Erythroblast (primary cell): ENCODE measurements at regions not wholly inside any gene's neighbourhood (a gene's known extent, or its start where the extent isn't known, plus 50 kb on each side); places are given as distances from the start of the nearest gene placed in this dataset.

ENCODE experiments used
- DNase-seq, 2 experiments: peaks; one replicate each; lab custom pipeline; 2025; lab: John Stamatoyannopoulos, UW
- GATA1 ChIP-seq: IDR thresholded peaks from 2 replicates; pipeline ENCODE4 v1.6.1; 2011; ENCODE audit warnings: low read depth, mild to moderate bottlenecking, control low read depth, low read length, moderate library complexity
- POLR2A ChIP-seq: IDR thresholded peaks from 2 replicates; pipeline ENCODE4 v1.6.1; 2011; ENCODE audit warnings: mild to moderate bottlenecking, low read length

- no peak for DNase-seq
- TF ChIP-seq POLR2A (no peak), GATA1 (no peak)
Observed at GRCh38 chr1:199163267-199163666, 524.4 kb downstream of the PTPRC start.

DNA sequence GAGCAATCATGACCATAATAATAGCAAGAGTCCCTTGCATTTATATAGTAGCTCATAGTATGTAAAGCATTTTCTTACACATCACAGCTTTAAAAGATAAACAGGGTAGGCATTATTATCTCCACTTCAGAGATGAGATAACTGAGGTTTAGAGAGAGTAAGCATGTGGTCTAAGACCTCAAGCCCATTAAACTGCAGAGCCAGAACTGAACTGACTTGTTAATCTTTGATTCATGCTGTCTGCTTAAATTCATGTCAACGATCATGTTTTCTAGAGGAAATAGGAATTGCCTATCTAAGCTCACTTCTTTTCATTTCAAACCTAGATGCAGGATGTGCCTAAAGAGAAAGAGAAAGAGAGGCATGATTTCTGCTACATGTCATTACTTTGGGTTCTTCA, 524.8 kb downstream of the PTPRC start:
- no peak for DNase-seq
- TF ChIP-seq POLR2A, result no peak
- no peak for TF ChIP-seq GATA1

DNA sequence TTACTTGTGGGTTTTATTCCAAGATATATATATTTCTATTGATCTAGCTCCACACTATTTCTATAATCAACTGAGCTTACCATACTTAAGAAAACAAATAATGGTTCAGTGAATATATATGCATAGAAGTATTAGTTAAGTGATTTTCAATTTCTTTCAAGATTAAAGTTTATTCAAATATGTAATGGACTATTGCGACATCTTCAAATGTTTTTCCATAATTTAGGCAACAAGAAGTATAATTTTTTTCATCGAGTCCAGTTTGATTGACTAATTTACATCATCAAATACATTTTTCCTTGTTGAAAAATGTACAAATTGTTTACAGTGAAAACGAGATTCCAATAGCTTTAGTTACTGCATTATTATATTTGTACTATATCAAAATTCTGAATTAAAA, 528.6 kb downstream of the PTPRC start:
- no peak for DNase-seq
- TF ChIP-seq POLR2A, result no peak
- TF ChIP-seq GATA1, result no peak

DNA sequence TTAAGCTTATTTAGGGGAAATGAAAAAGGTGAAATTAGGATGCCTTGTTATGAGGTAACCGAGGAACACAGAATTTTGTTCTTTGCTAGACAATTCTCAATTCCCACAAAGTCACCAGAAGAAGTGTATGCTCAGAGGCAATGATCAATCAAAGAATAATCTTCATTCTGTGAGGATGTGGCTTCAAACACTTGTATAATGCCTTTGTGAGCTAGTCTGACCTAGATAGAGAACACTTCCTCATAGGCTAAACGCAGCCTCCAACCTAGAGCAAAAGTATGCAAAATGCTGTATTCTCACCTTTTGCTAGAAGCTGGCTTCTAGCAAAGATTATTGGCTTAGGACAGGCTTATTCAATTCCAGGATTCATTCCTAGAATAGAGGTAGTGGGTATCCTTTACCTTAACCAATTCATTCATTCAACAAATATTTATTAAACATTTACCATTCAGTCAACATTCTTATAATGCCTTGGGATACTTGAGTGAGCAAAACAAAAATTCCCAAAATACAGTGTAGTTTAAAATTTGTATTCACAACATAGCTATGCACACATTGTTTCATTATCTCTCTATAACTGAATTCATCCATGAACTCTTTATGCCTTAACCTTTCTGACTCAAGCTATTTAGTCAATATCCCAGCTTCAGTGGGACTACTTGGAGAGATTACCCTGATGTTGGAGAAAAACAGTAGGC, 530.2 kb downstream of the PTPRC start:
- no peak for DNase-seq
- TF ChIP-seq POLR2A (no peak), GATA1 (no peak)

DNA sequence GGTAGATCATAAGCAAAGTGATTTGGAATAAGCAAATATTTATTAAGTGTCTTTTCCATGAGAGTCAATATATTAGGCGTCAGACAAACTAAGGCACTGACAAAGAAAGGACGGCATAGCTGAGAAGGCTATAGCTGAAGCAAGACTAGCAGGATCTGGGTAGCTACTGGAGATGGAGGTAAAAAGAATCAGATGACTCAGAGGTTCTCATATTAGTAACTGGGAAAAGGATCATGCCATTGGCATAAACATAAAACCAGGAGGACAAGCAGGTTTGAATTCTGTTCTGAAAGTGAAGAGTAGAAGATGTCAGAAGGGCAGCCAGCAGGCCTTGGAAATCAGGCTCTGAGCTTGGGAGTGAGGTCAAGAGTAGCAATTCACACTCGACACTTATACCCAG, 531.9 kb downstream of the PTPRC start:
- DNase-seq, result no peak
- TF ChIP-seq GATA1 (no peak), POLR2A (no peak)

GRCh38 chr1:199172171-199173124, 533.6 kb downstream of the PTPRC start:
- TF ChIP-seq GATA1, result no peak
- TF ChIP-seq POLR2A, result no peak
- no peak for DNase-seq

DNA sequence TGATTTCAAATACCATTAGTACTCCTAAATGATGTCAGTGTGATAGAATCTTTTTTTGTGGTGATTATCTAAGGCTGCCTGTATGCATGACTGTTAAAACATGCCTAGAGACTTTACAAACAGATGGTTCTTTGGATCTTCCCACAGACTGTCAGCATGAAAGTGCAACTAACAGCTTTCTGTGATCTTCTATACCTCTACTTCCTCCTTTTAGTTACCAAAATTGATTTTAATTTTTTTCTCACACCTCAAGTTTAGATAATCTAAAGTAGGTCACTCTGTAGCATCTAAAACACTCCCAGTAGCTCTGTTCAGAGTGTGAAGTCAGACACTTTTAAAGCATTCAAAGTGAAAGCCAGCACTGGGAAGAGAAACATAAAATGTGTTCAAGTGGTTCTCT, 534.5 kb downstream of the PTPRC start:
- TF ChIP-seq POLR2A (no peak), GATA1 (no peak)
- no peak for DNase-seq

GRCh38 chr1:199174336-199174735, 535.5 kb downstream of the PTPRC start:
- TF ChIP-seq POLR2A, result no peak
- no peak for TF ChIP-seq GATA1
- no peak for DNase-seq

DNA sequence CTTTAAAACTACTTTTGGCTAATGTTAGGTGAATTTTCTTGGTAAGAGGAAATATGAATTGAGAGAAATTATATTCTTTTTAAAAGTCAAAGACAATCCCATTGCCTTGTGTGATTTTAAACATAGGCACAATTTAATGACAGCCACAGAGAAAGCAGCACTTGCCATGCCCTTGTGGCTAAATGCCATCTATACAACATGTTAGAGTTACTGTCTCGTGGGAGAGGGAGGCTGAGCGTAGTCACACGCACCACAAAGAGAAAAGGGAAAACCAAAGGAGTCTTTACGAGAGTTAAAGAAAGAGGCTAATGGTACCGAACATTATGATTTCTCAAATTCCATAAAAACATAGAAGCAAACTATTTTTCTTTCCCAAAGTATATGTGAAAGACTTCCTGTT, 537.9 kb downstream of the PTPRC start:
- no peak for DNase-seq
- no peak for TF ChIP-seq POLR2A
- TF ChIP-seq GATA1, result no peak

GRCh38 chr1:199177241-199177640, 538.4 kb downstream of the PTPRC start:
- TF ChIP-seq GATA1 (no peak), POLR2A (no peak)
- no peak for DNase-seq

DNA sequence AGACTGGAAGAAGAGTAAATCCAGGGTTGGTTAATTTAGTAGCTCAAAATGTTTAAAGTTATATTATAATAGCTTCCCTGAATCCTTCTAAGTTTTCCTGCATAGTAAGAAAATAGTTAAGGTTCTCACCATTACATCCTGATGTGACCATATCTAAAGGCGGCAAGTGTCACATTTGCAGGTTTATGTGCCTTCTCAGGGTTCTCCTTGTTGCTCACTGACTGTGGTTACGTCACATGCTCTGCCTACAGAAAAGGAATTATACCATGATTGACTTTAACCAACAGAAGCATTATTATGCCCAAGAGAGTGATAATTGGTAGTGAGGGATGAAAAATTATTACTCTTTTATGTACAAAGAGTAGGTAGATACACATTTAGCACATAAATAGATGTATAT, 539.8 kb downstream of the PTPRC start:
- DNase-seq, result no peak
- TF ChIP-seq GATA1 (no peak), POLR2A (no peak)

DNA sequence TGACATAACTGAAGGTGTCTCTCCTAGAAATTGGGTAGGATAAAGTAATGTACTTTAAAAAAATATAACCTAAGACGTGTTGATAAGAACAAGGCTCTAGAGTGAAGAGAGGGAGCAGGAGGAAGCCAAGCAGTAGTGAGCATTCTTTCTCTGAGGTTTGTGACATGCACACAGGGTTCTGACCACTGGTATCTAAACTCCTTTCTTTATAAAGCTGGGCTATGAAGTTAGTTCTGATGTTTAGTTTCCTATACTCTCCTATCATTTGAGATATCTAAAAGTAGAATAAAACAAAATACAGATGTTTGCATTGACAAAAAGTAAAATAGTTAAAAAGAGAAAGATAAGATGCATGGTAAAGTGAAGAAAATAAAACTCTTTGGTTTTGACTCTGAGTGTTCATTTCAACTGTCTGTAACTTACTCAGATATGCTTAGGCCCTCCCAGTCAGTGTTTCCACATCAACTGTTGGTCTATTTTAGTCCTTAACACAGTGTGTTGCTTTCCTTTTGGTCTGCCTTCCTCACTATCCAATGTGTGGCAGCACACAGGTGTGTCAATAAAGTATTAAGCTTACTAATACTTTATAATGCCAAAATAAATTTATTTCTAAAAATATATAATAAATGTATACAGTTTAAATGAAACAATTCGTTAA, 543.5 kb downstream of the PTPRC start:
- TF ChIP-seq POLR2A (no peak), GATA1 (no peak)
- DNase-seq, result no peak

GRCh38 chr1:199184180-199184579, 545.3 kb downstream of the PTPRC start:
- TF ChIP-seq POLR2A, result no peak
- no peak for TF ChIP-seq GATA1
- no peak for DNase-seq

GRCh38 chr1:199194862-199195261, 556.0 kb downstream of the PTPRC start:
- no peak for DNase-seq
- no peak for TF ChIP-seq POLR2A

DNA sequence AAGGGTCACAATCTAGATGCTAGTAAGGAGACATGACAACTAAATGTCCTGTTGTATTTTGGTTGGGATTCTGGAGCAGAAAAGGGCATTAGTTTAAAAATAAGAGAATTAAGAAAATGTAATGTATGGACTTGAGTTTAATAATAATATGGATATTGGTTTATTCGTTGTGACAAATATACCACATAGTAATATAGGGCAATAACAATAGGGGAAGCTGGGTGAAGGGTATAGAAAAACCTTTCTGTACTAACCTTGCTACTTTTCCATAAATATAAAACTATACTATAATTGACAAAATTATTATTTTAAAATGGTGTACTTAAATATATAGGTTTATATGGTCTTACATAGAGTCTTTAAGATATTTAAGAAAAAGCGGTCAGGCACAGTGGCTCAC, 558.9 kb downstream of the PTPRC start:
- DNase-seq, result no peak
- TF ChIP-seq POLR2A (no peak), GATA1 (no peak)

GRCh38 chr1:199202331-199202730, 563.5 kb downstream of the PTPRC start:
- no peak for DNase-seq
- TF ChIP-seq POLR2A (no peak), GATA1 (no peak)
